ENCODE measurements at regions not wholly inside any gene's neighbourhood (a gene's known extent, or its start where the extent isn't known, plus 50 kb on each side); places are given as distances from the start of the nearest gene placed in this dataset.

- DNase-seq (ENCODE audit: low spot score) = no peak
- Histone ChIP-seq H3K27ac (ENCODE audit: low read depth in 1 of 2, low read length in 2 of 2) (no peak overlapping the region), H3K9me3 (ENCODE audit: control insufficient read depth in 4 of 4, low read length in 3 of 4) (no peaks in the 10 kb centered on the region), H3K9ac (ENCODE audit: low read depth in 1 of 2, low read length in 2 of 2) (no peak overlapping the region), H3K4me3 (ENCODE audit: low read depth in 1 of 3, low read length in 3 of 3) (no peak overlapping the region), H3K27me3 (ENCODE audit: control insufficient read depth in 4 of 4, insufficient read depth in 4 of 4, low read length in 3 of 4) (no peaks in the 10 kb centered on the region), H3K36me3 (ENCODE audit: control insufficient read depth in 4 of 4, insufficient read depth in 3 of 4, low read depth in 1 of 4, low read length in 3 of 4) (no peaks in the 10 kb centered on the region), H3K4me1 (ENCODE audit: control insufficient read depth in 4 of 4, insufficient read depth in 4 of 4, low read length in 3 of 4) (no peaks in the 10 kb centered on the region)
- no peak for TF ChIP-seq JUND (IDR thresholded peaks at IDR 0.05)
- TF ChIP-seq RAD21 (IDR thresholded peaks at IDR 0.05) = no peak
- no peak for TF ChIP-seq FOXA1 (IDR thresholded peaks at IDR 0.05)
- TF ChIP-seq GABPA (IDR thresholded peaks at IDR 0.05 in 1 of 2, conservative IDR thresholded peaks at IDR 0.05 in 1 of 2) = no peak
- TF ChIP-seq ZBTB33 (IDR thresholded peaks at IDR 0.05) = no peak
- no peak for TF ChIP-seq ATF3 (IDR thresholded peaks at IDR 0.05)
- no peak for TF ChIP-seq RXRA (IDR thresholded peaks at IDR 0.05)
- TF ChIP-seq MAX (IDR thresholded peaks at IDR 0.05) = no peak
- TF ChIP-seq YY1 (IDR thresholded peaks at IDR 0.05) = no peak
- no peak for TF ChIP-seq HNF4G (IDR thresholded peaks at IDR 0.05)
- TF ChIP-seq NR2F2 (IDR thresholded peaks at IDR 0.05) = no peak
- TF ChIP-seq CTCF (IDR thresholded peaks at IDR 0.05; ENCODE audit: low read depth, low read length, missing input control) = no peak
- no peak for TF ChIP-seq TAF1 (conservative IDR thresholded peaks at IDR 0.05)
- 80% methylated on average over 1 of the region's 1 CpG for WGBS
Observed at GRCh38 chr4:137998666-137999429, 243.3 kb downstream of the SLC7A11 start.

GRCh38 chr4:137997496-137997895 lies 244.7 kb downstream of the SLC7A11 start:
- DNase-seq (ENCODE audit: low spot score) = no peak

More at GRCh38 chr4:137997496-137997895, 244.7 kb downstream of the SLC7A11 start:
- Histone ChIP-seq H3K4me1 (ENCODE audit: control insufficient read depth in 4 of 4, insufficient read depth in 4 of 4, low read length in 3 of 4) (no peaks in the 10 kb centered on the region), H3K4me3 (ENCODE audit: low read depth in 1 of 3, low read length in 3 of 3) (no peak overlapping the region), H3K27ac (ENCODE audit: low read depth in 1 of 2, low read length in 2 of 2) (no peak overlapping the region), H3K9me3 (ENCODE audit: control insufficient read depth in 4 of 4, low read length in 3 of 4) (no peaks in the 10 kb centered on the region), H3K9ac (ENCODE audit: low read depth in 1 of 2, low read length in 2 of 2) (no peak overlapping the region), H3K36me3 (ENCODE audit: control insufficient read depth in 4 of 4, insufficient read depth in 3 of 4, low read depth in 1 of 4, low read length in 3 of 4) (no peaks in the 10 kb centered on the region), H3K27me3 (ENCODE audit: control insufficient read depth in 4 of 4, insufficient read depth in 4 of 4, low read length in 3 of 4) (no peaks in the 10 kb centered on the region)
- TF ChIP-seq ZBTB33 (IDR thresholded peaks at IDR 0.05) (no peak), TAF1 (conservative IDR thresholded peaks at IDR 0.05) (no peak), JUND (IDR thresholded peaks at IDR 0.05) (no peak), RAD21 (IDR thresholded peaks at IDR 0.05) (no peak), HNF4A (conservative IDR thresholded peaks at IDR 0.05) (no peak), MAX (IDR thresholded peaks at IDR 0.05) (no peak), NR2F2 (IDR thresholded peaks at IDR 0.05) (no peak), CTCF (IDR thresholded peaks at IDR 0.05; ENCODE audit: low read depth, low read length, missing input control) (no peak), FOXA2 (IDR thresholded peaks at IDR 0.05) (no peak), SP1 (IDR thresholded peaks at IDR 0.05) (no peak), ATF3 (IDR thresholded peaks at IDR 0.05) (no peak), YY1 (IDR thresholded peaks at IDR 0.05) (no peak), FOXA1 (IDR thresholded peaks at IDR 0.05) (no peak), REST (IDR thresholded peaks at IDR 0.05) (no peak), GABPA (IDR thresholded peaks at IDR 0.05 in 1 of 2, conservative IDR thresholded peaks at IDR 0.05 in 1 of 2) (no peak)
- WGBS = 2% methylated on average over 1 of the region's 1 CpG

All from liver (tissue), 8 donors.